ENCODE measurements at regions not wholly inside any gene's neighbourhood (a gene's known extent, or its start where the extent isn't known, plus 50 kb on each side); places are given as distances from the start of the nearest gene placed in this dataset.

- TF ChIP-seq CEBPB (IDR thresholded peaks at IDR 0.05): no peak
- no peak for TF ChIP-seq REST (IDR thresholded peaks at IDR 0.05; ENCODE audit: low read depth)
- TF ChIP-seq TAF1 (IDR thresholded peaks at IDR 0.05; ENCODE audit: low read depth): no peak
Observed at GRCh38 chr6:165181951-165182414, 127.4 kb downstream of the C6orf118 start.
